KG1 (cell line): ENCODE measurements at regions not wholly inside any gene's neighbourhood (a gene's known extent, or its start where the extent isn't known, plus 50 kb on each side); places are given as distances from the start of the nearest gene placed in this dataset.

Experiments used
- DNase-seq: peaks from one replicate; lab custom pipeline; 2025; lab: John Stamatoyannopoulos, UW

DNA sequence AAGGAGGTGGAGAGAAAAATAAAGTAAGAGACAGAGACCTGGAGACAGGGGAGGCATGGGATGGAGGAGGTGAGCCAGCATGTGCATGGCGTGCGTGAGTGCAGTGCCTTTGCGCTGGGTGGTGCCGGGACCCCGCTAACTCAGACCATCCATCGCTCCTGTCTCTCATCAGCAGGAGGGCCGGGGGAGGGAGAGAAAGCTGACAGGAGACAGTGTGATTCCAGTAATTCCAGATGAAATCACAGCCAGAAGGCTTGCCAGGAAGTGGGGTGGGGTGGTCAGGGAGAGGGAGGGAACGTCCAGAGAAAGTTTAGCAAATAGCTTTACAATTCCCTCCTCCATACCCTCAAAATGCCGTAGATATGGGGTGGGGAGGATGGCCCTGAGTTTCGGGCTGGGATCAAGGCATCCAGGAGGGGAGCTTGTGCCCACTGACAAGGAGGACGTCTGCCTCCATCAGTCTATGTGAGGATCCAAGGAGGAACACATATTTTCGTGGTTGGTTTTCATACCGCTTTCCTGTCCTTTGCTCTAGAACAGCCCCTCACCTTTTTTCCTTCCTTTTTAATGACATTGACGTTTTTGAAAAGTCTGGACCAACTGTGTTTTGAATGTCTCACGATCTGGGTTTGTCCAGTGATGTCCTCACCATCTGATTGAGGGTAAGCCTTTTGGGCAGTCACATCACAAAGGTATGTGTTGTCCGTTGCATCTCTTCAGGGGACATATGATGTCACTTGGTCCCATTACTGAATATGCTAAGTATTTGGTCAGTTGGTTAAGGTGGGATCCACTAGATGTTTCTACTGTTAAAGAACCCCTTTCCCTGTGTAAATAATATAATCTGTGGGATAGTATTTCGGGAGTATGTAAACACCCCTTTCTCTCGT, 567.3 kb downstream of the MIAT start:
- DNase-seq, result no peak

DNA sequence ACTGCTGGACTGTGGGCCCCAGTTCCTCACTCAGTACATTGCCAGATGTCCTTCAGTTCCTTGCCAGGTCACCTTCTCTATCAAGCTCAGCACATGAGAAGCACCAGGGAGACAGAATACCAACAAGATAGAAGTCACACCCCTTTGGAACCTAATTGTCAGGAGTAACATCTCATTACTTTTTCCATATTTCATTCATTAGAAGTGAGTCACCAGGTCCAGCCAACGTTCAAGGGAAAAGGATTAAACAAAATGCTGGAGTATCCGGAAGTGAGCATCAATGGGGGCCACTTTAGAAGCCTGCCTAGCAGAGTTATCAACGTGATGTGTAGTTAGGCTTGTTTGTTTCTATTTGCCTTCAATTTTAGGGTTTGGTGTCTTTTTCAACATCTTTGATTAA, 569.3 kb downstream of the MIAT start:
- DNase-seq, result no peak

DNA sequence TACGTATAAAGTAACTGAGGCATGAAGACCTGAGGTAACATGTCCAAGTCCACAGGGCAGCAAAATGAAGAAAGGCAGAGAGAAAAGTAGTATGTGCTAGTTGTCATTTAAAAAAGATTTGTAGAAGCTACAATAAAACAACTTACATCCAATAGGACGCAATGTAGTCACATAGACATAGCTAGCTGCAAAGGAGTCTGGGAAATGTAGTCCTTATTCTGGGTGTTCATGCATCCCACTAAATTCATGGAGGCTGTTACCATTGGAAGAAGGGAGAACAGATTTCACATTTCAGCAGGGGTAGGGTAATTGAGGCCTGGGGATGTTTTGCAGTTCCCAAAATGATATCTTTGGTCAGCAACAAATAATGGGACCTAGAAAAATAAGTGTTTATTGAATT, 571.4 kb downstream of the MIAT start:
- no peak for DNase-seq

DNA sequence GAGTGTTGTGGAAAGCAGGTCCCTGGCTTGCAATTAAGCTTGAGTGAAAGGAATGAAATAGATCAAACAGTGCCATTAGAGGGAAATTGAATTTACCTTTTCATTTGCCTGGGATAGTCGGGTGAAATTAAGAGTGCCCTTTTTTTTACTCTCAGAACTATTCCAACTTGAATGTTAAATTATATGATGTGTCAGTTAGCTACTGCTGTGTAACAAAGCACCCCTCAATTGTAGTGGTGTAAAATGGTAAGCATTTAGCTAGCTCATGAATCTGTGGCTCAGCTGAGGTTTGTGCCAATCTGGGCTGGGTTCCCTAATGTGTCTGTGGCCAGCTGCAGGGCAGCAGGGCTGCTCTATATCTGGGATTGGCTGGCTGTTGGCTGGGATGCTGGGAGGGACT, 571.4 kb downstream of the MN1 start:
- no peak for DNase-seq

DNA sequence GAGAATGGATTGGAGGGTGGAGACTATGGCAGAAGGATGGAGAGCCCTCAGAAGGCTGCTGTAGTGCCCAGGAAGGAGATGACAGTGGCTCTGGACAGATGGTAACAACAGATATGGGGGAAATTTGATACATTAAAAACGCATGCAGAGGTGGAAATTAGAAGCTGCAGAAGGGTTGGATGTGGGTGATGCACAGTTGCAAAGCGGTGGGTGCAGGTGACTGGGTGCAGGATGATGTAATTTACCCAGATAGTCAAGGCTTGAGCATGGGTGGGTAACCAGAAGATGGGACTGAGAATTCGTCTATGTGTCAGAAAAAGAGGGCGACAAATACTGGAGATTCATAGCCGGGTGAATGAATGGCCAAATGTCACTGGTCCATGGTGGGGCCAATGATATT, 570.3 kb downstream of the MN1 start:
- no peak for DNase-seq

DNA sequence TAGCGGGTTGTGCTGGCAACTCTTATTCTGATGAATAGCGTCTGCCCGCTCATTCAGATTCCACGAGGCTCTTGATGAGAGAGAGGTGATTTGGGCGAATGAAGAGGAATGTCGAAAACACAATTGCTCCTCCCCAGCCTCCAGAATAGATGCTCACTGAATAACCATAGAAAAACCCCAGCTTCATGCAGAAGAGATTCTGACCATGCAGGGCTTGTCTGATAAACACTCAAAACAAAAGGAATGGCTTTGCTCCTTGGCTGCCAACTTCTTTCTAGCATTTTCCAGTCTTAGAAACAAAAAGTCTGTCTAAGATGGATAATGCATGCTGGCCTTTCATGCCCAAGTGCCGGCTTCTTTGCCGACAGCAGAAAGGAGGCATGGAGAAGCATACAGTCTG, 569.5 kb downstream of the MN1 start:
- no peak for DNase-seq

DNA sequence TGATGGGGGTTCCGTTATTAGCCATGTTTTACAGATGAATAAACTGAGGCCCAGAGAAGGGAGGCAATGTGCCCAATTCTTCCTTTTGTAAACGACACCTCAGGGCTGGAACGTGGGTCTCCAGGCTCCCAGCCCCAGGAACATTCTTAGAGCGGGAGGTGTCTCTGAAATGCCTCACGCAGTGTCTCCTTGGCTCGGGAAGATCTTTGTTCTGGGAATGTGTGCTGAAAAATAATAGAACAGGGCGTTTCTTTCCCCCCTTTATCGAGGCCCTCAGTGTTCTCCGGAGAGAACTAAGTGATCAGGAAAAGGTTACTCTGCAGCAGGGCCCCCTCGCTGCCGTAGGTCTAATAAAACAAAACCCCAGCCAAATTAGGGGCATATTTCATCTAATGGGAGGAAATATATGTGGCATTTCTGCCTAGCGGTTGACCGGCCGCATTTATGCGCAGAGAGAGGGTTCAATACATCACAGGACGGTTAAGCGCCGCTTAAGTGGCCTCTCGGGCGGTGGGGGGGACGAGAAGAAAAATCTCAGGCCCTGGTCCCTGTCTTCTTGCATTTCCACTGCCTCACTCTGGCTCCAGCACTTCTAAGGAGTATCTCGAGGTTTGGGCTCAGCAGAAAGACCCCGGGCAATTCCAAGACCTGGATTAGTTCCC, 564.3 kb downstream of the MN1 start:
- no peak for DNase-seq

DNA sequence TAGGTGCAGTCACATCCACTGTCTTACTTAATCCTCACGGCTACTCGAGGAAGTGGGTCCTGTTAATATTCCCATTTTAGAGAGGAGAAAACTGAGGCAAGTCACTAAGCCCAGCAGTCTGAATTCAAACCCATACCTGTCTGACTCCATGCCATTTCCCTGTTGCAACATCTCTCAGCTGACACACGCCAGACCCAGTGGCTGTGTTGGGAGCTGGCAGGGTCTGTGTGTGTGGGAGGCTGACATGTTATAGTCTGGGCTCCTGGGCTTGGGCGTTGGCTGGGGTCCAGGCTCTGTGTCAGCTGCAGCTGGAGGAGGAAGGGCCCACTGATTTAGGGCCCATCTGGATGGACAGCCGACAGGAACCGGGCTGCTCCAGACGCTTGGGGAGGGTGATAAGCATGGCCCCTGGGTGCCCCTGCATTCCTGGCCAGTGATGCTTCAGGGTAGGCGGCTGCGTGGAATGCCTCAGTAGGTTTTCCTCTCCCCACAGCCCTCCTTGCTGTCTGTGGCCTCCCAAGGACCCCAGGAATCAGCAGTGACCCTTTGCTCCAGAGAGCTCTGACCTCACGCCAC, 562.5 kb downstream of the MN1 start:
- DNase-seq, result no peak

DNA sequence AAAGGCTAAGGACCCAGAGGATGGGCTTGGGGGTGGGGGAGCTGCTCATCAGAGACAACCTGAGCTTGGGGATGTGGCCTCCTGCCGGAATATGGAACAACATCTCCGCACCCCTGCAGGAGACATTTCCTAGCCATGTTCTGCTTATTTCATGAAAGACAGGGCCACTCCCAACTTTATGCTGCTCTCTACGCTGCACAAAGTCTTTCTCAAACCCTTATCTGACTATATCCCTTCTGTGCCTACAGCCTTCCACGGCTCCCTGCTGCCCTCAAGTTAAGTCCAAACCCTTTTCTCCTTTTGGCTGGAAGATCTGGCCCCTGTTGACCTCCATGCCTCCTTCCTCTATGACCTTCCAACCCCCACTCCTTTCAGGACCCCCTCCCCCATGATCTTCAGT, 562.0 kb downstream of the MN1 start:
- DNase-seq, result no peak

DNA sequence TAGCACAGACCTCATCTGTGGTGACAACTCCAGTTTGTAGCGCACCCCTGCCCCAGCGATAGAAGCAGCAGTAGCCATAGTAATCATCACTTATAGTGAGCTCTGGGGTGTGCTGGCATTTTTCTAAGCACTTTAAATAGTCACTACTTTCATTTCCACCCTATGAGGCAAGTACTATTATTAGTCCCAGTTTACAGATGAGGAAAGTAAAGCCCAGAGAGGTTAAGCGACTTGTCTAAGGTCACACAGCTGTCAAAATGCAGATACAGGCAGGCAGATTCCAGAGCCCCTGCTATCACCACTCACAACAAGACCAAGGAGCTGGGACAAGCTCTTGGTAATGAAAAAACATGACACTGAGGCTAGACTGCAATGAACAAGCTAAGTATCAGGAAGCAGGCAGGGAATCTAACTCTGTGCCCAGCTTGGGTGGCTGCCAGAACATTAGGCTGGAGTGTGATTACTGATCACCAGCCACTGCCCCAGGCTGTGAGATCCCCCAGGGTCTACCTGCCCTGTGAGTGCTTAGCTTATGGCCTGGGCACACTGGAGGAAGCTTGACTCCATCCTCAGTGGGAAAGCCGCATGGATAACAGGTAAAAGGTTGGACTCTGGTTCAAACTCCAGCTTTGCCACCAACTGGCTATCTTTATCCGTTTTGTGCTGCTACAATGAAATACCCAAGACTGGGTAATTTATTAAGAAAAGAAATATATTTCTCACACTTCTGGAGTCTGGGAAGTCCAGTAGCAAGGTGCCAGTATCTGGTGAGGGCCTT, 561.1 kb downstream of the MN1 start:
- no peak for DNase-seq

DNA sequence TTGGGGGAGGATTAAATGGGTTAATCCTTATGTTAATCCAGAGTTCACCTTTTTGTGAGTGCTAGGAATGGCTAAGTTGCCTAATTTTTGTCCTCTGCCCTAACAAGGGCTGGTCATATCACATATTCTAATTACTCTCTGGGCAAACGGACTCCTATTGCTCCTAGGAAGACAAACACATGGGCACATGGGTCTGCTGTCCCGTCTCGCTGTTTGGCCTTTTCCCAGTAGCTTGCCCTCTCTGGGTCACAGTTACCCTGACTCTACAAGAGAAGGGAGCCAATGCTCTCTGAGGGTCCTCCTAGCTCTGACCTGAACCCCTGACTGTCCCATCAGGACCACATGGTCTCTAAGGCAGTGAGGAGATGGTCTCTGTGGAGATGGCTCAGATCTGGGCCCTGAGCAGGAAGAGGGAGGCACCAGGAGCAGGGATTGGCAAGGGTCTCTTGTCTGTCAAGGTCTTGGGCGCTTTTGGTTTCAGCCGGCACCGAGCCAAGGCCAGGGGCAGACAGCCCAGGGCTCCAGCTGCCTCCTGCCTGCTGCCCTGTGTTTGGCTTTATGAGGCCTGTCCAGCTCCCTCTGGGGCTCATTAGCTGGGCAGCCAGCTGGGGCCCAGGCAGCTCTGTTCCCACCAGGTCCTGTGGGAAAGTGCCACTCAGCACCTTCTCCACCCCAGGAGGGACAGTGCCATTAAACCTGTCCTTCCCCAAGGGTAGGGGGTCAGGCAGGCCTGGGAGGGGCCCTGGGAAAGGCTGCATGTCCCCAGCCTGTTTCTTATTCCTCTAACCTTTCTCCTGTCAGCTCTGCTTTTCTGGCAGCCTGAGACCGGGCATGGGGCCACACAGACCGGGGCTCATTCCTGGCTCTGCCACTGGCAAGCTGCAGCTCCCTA, 559.9 kb downstream of the MN1 start:
- DNase-seq, result no peak

DNA sequence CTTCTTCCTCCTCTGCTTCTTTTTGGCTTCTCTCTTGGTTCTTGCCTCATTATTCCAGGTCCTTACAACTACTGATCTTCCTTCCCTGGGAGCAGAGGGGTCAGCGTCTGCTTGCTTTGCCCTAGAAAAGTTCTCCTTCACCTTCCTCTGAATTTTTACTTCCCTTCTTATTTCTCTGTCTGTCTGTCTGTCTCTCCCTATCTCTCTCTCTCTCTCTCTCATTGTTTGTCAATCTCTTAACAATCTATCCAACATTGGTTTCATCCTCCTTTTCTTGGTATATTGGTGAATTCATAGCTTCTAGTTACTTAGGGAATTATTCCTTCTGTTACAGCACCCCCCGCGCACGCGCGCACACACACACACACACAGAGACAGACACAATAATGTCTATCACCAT, 559.1 kb downstream of the MN1 start:
- DNase-seq, result no peak

DNA sequence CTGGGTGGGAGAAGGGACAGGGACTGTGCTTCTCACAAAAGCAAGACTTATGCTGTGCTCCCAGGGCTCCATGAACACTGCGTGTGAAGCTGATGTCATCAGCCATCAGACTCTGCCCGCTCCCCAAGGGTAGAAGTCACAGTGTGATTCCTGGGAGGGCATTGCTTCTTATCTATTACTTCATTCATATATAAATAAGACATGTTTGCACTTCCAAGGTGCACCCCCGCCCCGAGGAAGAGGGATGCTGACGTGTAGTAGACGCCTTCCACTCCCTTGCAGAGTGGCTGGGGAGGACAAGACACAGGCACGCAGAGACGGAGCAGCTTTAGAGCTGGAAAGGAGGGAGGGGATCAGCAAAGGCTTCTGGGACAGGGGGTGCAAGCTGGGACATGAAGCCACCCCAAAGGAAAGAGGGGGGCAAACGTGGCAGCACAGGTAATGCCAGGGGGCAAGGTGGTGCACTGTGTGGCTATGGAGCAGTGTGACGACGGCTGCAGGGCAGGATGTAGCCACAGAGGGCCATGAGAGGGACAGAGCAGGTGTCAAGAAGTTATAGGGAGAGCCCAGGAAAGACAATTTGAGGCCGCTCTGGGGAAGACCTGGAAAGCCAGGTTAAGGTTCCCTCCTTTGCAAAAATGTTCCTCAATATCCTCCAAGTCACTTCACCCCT, 558.5 kb downstream of the MN1 start:
- no peak for DNase-seq

DNA sequence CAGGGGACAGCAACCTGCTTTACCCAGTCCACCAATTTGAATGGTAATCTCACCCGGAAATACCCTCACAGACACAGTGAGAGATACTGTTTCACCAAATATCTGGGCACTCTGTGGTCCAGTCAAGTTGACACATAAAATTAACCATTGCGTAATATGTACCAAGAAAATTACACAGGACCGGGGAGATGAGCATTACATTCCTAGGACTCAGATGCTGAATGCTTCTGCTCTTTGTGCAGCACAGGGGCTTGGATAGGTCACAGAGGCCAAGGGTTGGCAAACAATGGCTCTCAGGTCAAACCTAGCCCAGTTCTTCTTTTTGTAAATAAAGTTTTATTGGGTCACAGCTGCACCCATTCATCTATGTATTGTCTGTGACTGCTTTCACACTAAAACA, 557.2 kb downstream of the MN1 start:
- DNase-seq, result no peak

DNA sequence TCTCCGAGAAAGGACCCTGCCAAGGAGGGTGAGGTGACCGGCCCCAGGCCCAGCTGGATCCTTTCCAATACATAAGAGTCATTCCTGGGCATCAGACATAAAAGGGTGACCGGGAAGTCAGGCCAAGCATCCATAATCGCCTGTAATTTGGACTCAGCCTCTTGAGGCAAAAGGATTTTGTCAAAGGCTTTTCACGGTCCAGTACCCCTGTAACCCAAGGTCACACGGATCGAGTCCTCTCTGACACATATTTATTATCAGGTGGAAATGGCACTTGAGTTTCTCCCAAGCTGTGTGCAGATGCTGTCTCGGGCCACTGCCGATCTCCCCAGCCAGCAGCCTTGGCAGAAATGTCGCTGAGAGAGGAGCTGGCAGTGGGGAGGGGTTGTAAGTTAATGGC, 556.5 kb downstream of the MN1 start:
- no peak for DNase-seq

DNA sequence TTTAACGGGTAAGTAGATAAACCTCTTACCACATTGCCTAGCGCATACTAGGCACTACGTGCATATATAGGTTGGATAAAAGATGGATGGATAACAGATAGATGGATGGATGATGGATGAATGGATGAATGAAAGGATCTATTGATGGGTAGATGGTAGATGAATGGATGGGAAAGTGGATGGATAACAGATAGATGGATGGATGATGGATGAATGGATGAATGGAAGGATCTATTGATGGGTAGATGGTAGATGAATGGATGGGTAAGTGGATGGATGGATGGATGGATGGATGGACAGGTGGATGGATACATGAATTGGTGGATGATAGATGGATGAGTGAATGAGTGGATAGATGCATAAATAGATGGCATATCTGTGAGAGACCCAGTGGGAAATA, 555.0 kb downstream of the MN1 start:
- DNase-seq, result no peak

DNA sequence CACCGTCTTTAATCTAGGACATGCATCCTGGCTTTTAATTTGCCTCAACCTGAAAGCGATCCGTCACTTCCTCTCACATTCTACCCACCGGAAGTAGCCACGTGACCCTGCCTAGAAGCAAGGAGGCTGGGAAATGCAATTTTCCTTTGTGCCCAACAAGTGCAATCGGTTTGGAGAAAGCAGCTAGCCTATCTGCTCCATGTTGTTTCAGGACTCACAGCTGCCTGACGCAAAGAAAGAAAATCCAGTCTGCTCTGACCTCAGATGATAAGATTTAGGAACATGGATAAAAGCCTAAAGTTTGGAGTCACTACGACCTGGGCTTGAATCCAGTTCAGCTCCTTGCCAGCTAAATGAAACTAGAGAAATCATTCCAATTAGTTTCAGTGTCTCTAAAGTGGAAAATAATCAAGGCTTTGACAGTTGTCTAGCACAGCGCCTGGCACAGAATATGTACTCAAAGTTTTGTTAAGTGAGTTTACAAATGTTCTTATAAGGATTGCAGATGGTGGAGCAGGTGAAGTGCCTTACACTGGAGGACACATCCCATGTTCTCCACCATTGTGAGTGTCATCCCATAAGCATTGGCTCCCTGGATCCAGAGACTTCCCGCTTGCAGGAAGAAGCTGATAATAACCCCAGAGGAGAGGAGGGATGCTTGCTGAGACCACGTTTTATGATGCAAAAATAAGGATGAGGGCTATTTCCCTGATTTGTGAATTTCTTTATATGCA, 553.7 kb downstream of the MN1 start:
- DNase-seq, result no peak

DNA sequence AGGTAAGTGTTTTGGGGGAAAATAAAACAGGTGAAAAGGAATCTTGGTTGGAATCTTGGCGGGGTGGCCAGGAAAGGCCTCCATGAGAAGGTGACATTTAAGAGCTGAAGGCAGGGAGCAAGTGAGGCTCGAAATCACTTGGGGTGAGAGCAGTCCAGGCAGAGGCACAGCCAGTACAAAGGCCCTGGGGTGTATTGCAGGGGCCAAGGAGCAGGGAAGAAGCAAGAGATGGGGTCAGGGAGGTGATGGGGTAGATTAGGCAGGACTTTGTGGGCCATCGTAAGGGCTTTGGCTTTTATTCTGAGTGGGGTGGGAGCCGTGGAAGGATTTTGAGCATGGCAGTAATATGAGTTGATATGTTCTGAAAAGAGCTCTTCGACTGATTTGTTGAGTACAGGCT, 551.1 kb downstream of the MN1 start:
- no peak for DNase-seq

DNA sequence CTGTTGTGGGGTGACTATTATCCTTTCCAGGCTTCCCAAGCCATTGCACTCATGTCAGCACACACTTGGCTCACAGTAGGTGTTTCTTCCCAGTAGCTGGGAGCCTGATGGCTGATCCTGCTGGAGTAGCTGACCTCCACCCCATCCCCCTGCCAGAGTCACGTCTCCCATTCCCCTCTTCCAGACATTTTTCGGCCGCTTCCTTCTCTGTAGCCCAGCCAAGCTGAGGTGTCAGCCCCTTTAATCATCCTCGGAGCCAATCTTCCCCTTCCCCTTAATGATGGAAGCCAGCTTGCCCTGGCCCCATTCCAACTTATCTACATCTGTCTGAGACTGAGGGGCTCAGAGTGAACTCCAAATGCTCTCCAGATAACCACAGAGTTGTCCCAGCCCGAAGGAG, 550.7 kb downstream of the MN1 start:
- DNase-seq, result no peak

DNA sequence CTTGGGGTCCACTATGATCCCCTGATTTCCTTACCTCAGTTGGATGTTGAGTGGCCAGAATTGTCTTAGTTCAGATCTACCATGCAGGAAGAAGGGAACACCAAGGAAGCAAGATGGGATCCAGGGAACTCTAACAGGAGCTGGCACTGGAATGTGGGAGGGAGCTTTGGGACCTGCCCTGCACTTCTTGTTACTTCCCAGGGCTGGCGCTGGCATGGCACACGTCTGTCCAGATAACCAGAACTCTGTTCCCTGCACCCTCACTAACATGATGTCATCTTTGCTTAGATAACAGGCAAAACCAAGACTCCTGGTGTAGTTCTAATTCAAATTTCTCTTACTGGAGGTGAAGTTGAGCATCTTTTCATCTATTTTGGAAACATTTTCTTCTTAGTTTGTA, 550.0 kb downstream of the MN1 start:
- DNase-seq, result no peak
